GM23248 (cell line): ENCODE measurements at regions not wholly inside any gene's neighbourhood (a gene's known extent, or its start where the extent isn't known, plus 50 kb on each side); places are given as distances from the start of the nearest gene placed in this dataset.

Source experiments
- DNase-seq: peaks from one replicate; pipeline ENCODE4 v3.0.0-alpha.2; 2015
- H2AFZ ChIP-seq: fragments of 200-600 bp; sonication (generic); 2 replicates; pipeline ENCODE4 v1.6.1; 2016; ENCODE audit warnings: antibody characterized with exemption
- H3F3A ChIP-seq: fragments of 200-600 bp; sonication (generic); 2 replicates; pipeline ENCODE4 v1.6.1; 2016; ENCODE audit warnings: mild to moderate bottlenecking, antibody characterized with exemption, mixed run types; ENCODE audit not compliant: insufficient read depth
- H3K27ac ChIP-seq: fragments of 200-600 bp; sonication (generic); 2 replicates; pipeline ENCODE4 v1.5.1; 2016; ENCODE audit warnings: mild to moderate bottlenecking
- H3K27me3 ChIP-seq: fragments of 200-600 bp; sonication (generic); replicated peaks from 2 replicates; pipeline ENCODE4 v1.6.1; 2016; ENCODE audit warnings: mild to moderate bottlenecking; ENCODE audit not compliant: insufficient read depth
- H3K36me3 ChIP-seq: fragments of 200-600 bp; sonication (generic); 2 replicates; pipeline ENCODE4 v1.6.1; 2016; ENCODE audit warnings: low read depth, mild to moderate bottlenecking
- H3K4me1 ChIP-seq: fragments of 200-600 bp; sonication (generic); 2 replicates; pipeline ENCODE4 v1.6.1; 2016; ENCODE audit warnings: mild to moderate bottlenecking; ENCODE audit not compliant: insufficient read depth
- H3K4me2 ChIP-seq: fragments of 200-600 bp; sonication (generic); one replicate; pipeline ENCODE4 v1.6.1; 2016; ENCODE audit warnings: mild to moderate bottlenecking; ENCODE audit not compliant: unreplicated experiment
- H3K4me3 ChIP-seq: fragments of 200-600 bp; sonication (generic); 2 replicates; pipeline ENCODE4 v1.5.1; 2016; ENCODE audit warnings: mild to moderate bottlenecking
- H3K79me2 ChIP-seq: fragments of 200-600 bp; sonication (generic); 2 replicates; pipeline ENCODE4 v1.6.1; 2016; ENCODE audit warnings: mild to moderate bottlenecking; ENCODE audit not compliant: insufficient read depth
- H3K9ac ChIP-seq: fragments of 200-600 bp; sonication (generic); 2 replicates; pipeline ENCODE4 v1.6.1; 2016; ENCODE audit warnings: mild to moderate bottlenecking
- H3K9me2 ChIP-seq: fragments of 200-600 bp; sonication (generic); 2 replicates; pipeline ENCODE4 v1.6.1; 2016; ENCODE audit warnings: mixed run types, mild to moderate bottlenecking, moderate library complexity; ENCODE audit not compliant: insufficient read depth
- H3K9me3 ChIP-seq: fragments of 200-600 bp; sonication (generic); one replicate; pipeline ENCODE4 v1.6.1; 2017; ENCODE audit warnings: low read depth
- H4K20me1 ChIP-seq: fragments of 200-600 bp; sonication (generic); 2 replicates; pipeline ENCODE4 v1.6.0; 2016; ENCODE audit not compliant: insufficient read depth
- EZH2 ChIP-seq: fragments of 200-600 bp; sonication (generic); IDR thresholded peaks from 2 replicates; pipeline ENCODE4 v1.6.1; 2018; ENCODE audit warnings: antibody characterized with exemption, mild to moderate bottlenecking; ENCODE audit not compliant: insufficient read depth, poor library complexity, severe bottlenecking
- EZH2phosphoT487 ChIP-seq: fragments of 200-600 bp; sonication (generic); IDR thresholded peaks from 2 replicates; pipeline ENCODE4 v1.6.1; 2018; ENCODE audit warnings: antibody characterized with exemption, moderate library complexity, mild to moderate bottlenecking, low read depth; ENCODE audit not compliant: insufficient read depth
- WGBS, 2 experiments: methylation state at CpG; one replicate each; pipeline ENCODE4 v1.1.6; 2015 to 2017; ENCODE audit warnings: low lambda C conversion rate in 2 of 2, low coverage in 1 of 2; ENCODE audit errors: missing lambda C conversion rate in 2 of 2; 5-methylcytosine and 5-hydroxymethylcytosine counted together
- in situ Hi-C: fragments of 300-500 bp; cut with MboI; formaldehyde crosslinking; loops from 2 replicates; pipeline ENCODE4 v1.15.0; 2020

- Histone ChIP-seq H3K9ac (no peak overlapping the region), H3K27ac (no peak overlapping the region), H3K79me2 (no peaks in the 10 kb centered on the region), H4K20me1 (no peaks in the 10 kb centered on the region), H3K9me2 (no peaks in the 10 kb centered on the region), H3K4me3 (no peak overlapping the region), H3K4me1 (no peaks in the 10 kb centered on the region), H3K9me3 (no peaks in the 10 kb centered on the region), H3K36me3 (no peaks in the 10 kb centered on the region), H2AFZ (no peak overlapping the region), H3F3A (no peaks in the 10 kb centered on the region), H3K27me3 (no peaks in the 10 kb centered on the region), H3K4me2 (no peak overlapping the region)
- 36 to 46% methylated on average over 5 of the region's 5 CpGs for WGBS, 2 experiments
- no peak for DNase-seq
- in situ Hi-C loops: no loop called here
- TF ChIP-seq EZH2phosphoT487 (no peak), EZH2 (no peak)
Measured at GRCh38 chrX:4579999-4580398, 866.5 kb upstream of the PRKX start.

GRCh38 chrX:4579480-4579879 is 866.0 kb upstream of the PRKX start:
- H3K9ac ChIP-seq: no peak overlapping the region
- TF ChIP-seq EZH2phosphoT487 (no peak), EZH2 (no peak)
- no peaks in the 10 kb centered on the region for H3F3A ChIP-seq
- no peak overlapping the region for H3K4me2 ChIP-seq
- H3K9me2 ChIP-seq: no peaks in the 10 kb centered on the region
- no peaks in the 10 kb centered on the region for H3K27me3 ChIP-seq
- no peaks in the 10 kb centered on the region for H4K20me1 ChIP-seq
- no peak overlapping the region for H3K27ac ChIP-seq
- H3K4me3 ChIP-seq: no peak overlapping the region
- H3K79me2 ChIP-seq: no peaks in the 10 kb centered on the region
- 29 to 39% methylated on average over 4 of the region's 4 CpGs for WGBS, 2 experiments
- no peaks in the 10 kb centered on the region for H3K4me1 ChIP-seq
- in situ Hi-C loops: no loop called here
- no peak for DNase-seq
- no peaks in the 10 kb centered on the region for H3K36me3 ChIP-seq
- no peak overlapping the region for H2AFZ ChIP-seq
- H3K9me3 ChIP-seq: no peaks in the 10 kb centered on the region

- Histone ChIP-seq H3K79me2 (no peaks in the 10 kb centered on the region), H3K27me3 (no peaks in the 10 kb centered on the region), H2AFZ (no peak overlapping the region), H3K4me1 (no peaks in the 10 kb centered on the region), H3K27ac (no peak overlapping the region), H3F3A (no peaks in the 10 kb centered on the region), H4K20me1 (no peaks in the 10 kb centered on the region), H3K36me3 (no peaks in the 10 kb centered on the region), H3K4me2 (no peak overlapping the region), H3K9me3 (no peaks in the 10 kb centered on the region), H3K9me2 (no peaks in the 10 kb centered on the region), H3K4me3 (no peak overlapping the region), H3K9ac (no peak overlapping the region)
- DNase-seq: no peak
- TF ChIP-seq EZH2: no peak
- TF ChIP-seq EZH2phosphoT487: no peak
- in situ Hi-C loops: no loop called here
Measured at GRCh38 chrX:4572691-4573090, 859.2 kb upstream of the PRKX start.

- no peak for DNase-seq
- Histone ChIP-seq H3K9ac (no peak overlapping the region), H3K4me3 (no peak overlapping the region), H3K4me2 (no peak overlapping the region), H3F3A (no peaks in the 10 kb centered on the region), H3K9me3 (no peaks in the 10 kb centered on the region), H2AFZ (no peak overlapping the region), H4K20me1 (no peaks in the 10 kb centered on the region), H3K27ac (no peak overlapping the region), H3K27me3 (no peaks in the 10 kb centered on the region), H3K79me2 (no peaks in the 10 kb centered on the region), H3K9me2 (no peaks in the 10 kb centered on the region), H3K36me3 (no peaks in the 10 kb centered on the region), H3K4me1 (no peaks in the 10 kb centered on the region)
- TF ChIP-seq EZH2phosphoT487 (no peak), EZH2 (no peak)
- WGBS, 2 experiments: 17 to 18% methylated on average over 1 of the region's 1 CpG
- in situ Hi-C loops: no loop called here
Measured at GRCh38 chrX:4570151-4570550, 856.7 kb upstream of the PRKX start.

- no peaks in the 10 kb centered on the region for H3K9me2 ChIP-seq
- H2AFZ ChIP-seq: no peak overlapping the region
- H3K9ac ChIP-seq: no peak overlapping the region
- no peaks in the 10 kb centered on the region for H3K4me1 ChIP-seq
- H3K4me3 ChIP-seq: no peak overlapping the region
- in situ Hi-C loops: no loop called here
- H3K79me2 ChIP-seq: no peaks in the 10 kb centered on the region
- TF ChIP-seq EZH2 (no peak), EZH2phosphoT487 (no peak)
- H4K20me1 ChIP-seq: no peaks in the 10 kb centered on the region
- no peaks in the 10 kb centered on the region for H3F3A ChIP-seq
- no peak for DNase-seq
- H3K36me3 ChIP-seq: no peaks in the 10 kb centered on the region
- no peak overlapping the region for H3K27ac ChIP-seq
- no peaks in the 10 kb centered on the region for H3K27me3 ChIP-seq
- no peaks in the 10 kb centered on the region for H3K9me3 ChIP-seq
- WGBS, 2 experiments: 66 to 77% methylated on average over 4 of the region's 4 CpGs
- H3K4me2 ChIP-seq: no peak overlapping the region
Measured at GRCh38 chrX:4560192-4560591, 846.7 kb upstream of the PRKX start.
